Prostate gland (tissue), 2 donors: ENCODE measurements at regions not wholly inside any gene's neighbourhood (a gene's known extent, or its start where the extent isn't known, plus 50 kb on each side); places are given as distances from the start of the nearest gene placed in this dataset.

Experiments used
- DNase-seq: peaks from one replicate; pipeline ENCODE4 v3.0.0-alpha.2; 2019; ENCODE audit warnings: low spot score
- H3K27ac ChIP-seq, 2 donors: fragments of 200-600 bp; sonication (generic); 2 replicates each; pipeline ENCODE4 v1.5.1; 2017 to 2019
- H3K27me3 ChIP-seq: fragments of 200-600 bp; sonication (generic); replicated peaks from 2 replicates; pipeline ENCODE4 v1.5.1; 2019; ENCODE audit not compliant: insufficient read depth
- H3K36me3 ChIP-seq, 2 donors: fragments of 200-600 bp; sonication (generic); 1 replicate in 1 of 2; 2 replicates in 1 of 2; pipeline versions ENCODE4 v1.5.1 to v1.8.1; 2017 to 2019
- H3K4me1 ChIP-seq: fragments of 200-600 bp; sonication (generic); replicated peaks from 2 replicates; pipeline ENCODE4 v1.5.1; 2019
- H3K4me3 ChIP-seq, 2 donors: fragments of 200-600 bp; sonication (generic); 2 replicates each; pipeline ENCODE4 v1.5.1; 2017 to 2019
- H3K9me3 ChIP-seq: fragments of 200-600 bp; sonication (generic); 2 replicates; pipeline ENCODE4 v1.5.1; 2017
- POLR2A ChIP-seq: fragments of 450-650 bp; IDR thresholded peaks from one replicate; pipeline ENCODE4 v1.6.1; 2016; ENCODE audit warnings: antibody characterized with exemption, mild to moderate bottlenecking
- POLR2AphosphoS5 ChIP-seq: sonication (generic); formaldehyde crosslinking; IDR thresholded peaks from one replicate; pipeline ENCODE4 v1.6.1; 2017; ENCODE audit warnings: antibody characterized with exemption
- whole genome bisulfite sequencing: methylation state at CpG from one replicate; pipeline ENCODE4 v1.1.5; 2018; 5-methylcytosine and 5-hydroxymethylcytosine counted together
- intact Hi-C: fragments of 100-400 bp; cut with DNase I; formaldehyde crosslinking; loops from one replicate; pipeline ENCODE4 v1.14.2; 2022
- TF ChIP-seq, protein P1 (sequence below), 4 experiments: fragments of 200-600 bp in 2 of 4; fragments of 450-650 bp in 2 of 4; sonication (generic) in 2 of 4; IDR thresholded peaks; 1 replicate in 3 of 4; 2 replicates in 1 of 4; pipeline ENCODE4 v1.5.1; 2016 to 2019; ENCODE audit warnings: antibody characterized with exemption in 4 of 4, mild to moderate bottlenecking in 2 of 4, moderate library complexity in 2 of 4

DNA sequence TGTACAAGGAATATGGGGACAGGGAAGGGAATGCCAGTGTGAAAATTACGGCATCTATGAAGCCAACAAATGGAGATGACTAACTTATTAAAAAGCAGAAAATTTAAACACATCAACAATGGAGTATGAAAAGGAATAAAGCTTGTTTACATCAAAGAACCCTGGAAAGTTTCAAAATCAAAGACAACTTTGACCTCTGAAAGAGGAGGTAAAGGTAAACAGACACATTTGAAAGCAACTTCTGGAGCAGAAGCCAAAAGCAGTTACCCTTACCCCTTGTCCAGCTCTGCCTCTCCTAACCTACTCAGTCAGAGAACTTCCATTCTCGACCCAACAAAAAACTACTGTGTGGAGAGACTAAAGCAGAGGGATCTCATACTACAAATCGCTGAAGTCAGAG lies 184.3 kb downstream of the DUSP6 start:
- Histone ChIP-seq H3K36me3 (no peaks in the 10 kb centered on the region), H3K27ac (no peak overlapping the region), H3K4me1 (no peaks in the 10 kb centered on the region), H3K9me3 (no peaks in the 10 kb centered on the region), H3K27me3 (no peaks in the 10 kb centered on the region), H3K4me3 (no peak overlapping the region)
- TF ChIP-seq, protein P1, sequence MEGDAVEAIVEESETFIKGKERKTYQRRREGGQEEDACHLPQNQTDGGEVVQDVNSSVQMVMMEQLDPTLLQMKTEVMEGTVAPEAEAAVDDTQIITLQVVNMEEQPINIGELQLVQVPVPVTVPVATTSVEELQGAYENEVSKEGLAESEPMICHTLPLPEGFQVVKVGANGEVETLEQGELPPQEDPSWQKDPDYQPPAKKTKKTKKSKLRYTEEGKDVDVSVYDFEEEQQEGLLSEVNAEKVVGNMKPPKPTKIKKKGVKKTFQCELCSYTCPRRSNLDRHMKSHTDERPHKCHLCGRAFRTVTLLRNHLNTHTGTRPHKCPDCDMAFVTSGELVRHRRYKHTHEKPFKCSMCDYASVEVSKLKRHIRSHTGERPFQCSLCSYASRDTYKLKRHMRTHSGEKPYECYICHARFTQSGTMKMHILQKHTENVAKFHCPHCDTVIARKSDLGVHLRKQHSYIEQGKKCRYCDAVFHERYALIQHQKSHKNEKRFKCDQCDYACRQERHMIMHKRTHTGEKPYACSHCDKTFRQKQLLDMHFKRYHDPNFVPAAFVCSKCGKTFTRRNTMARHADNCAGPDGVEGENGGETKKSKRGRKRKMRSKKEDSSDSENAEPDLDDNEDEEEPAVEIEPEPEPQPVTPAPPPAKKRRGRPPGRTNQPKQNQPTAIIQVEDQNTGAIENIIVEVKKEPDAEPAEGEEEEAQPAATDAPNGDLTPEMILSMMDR (IDR thresholded peaks at IDR 0.05), result no peak
- TF ChIP-seq POLR2AphosphoS5, result no peak
- no peak for TF ChIP-seq POLR2A
- intact Hi-C loops, result no loop called here
- 85% methylated on average over 3 of the region's 3 CpGs for WGBS
- DNase-seq, result no peak

DNA sequence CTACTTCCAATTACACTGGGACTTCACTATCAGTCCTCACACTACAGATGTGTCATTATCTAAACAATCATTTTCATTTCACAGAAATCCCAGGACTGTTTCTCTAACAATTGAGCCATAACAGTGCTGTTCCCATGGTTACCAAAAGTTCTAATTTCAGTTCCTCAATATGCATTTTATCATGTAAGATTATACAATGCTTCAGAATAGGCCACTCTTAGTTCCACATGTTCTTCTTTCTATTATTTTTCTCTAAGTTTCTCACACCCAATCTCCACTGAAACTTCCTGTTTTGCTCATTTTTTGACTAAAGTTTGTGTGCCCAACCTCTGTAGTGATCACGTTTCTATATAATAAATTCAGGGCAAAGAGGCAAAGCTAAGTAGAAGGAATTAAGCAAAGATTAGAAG lies 185.8 kb downstream of the DUSP6 start:
- intact Hi-C loops, result no loop called here
- H3K27ac ChIP-seq, result no peak overlapping the region
- DNase-seq, result no peak
- H3K4me3 ChIP-seq, result no peak overlapping the region
- H3K4me1 ChIP-seq, result no peaks in the 10 kb centered on the region
- WGBS, result 61% methylated on average over 1 of the region's 1 CpG
- TF ChIP-seq, protein P1 (IDR thresholded peaks at IDR 0.05), result no peak
- TF ChIP-seq POLR2A (no peak), POLR2AphosphoS5 (no peak)
- H3K27me3 ChIP-seq, result no peaks in the 10 kb centered on the region
- H3K36me3 ChIP-seq, result no peaks in the 10 kb centered on the region
- no peaks in the 10 kb centered on the region for H3K9me3 ChIP-seq

DNA sequence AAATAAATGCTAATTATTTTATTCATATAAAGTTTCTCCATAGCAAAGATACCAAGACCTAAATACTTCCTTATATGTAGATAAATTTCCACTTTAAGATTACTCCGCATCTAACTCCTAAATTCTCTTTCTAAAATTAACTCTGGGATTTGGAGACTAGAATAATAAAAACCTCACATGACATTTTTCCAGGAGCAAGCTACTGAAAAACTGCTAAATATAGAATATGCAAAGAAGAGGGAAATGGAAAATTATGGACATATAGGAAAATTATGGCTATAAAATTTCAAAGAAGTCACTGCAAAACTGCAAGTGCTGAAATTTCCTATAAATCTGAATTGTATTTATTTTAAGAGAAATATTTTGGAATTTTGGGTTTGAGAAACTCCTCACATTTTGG lies 186.2 kb downstream of the DUSP6 start:
- no peak for TF ChIP-seq POLR2AphosphoS5
- TF ChIP-seq, protein P1 (IDR thresholded peaks at IDR 0.05), result no peak
- no peak for TF ChIP-seq POLR2A
- no peak overlapping the region for H3K27ac ChIP-seq
- DNase-seq, result no peak
- no peaks in the 10 kb centered on the region for H3K36me3 ChIP-seq
- no peak overlapping the region for H3K4me3 ChIP-seq
- WGBS, result 84% methylated on average over 1 of the region's 1 CpG
- no peaks in the 10 kb centered on the region for H3K9me3 ChIP-seq
- intact Hi-C loops, result no loop called here
- no peaks in the 10 kb centered on the region for H3K27me3 ChIP-seq
- H3K4me1 ChIP-seq, result no peaks in the 10 kb centered on the region

- Histone ChIP-seq H3K4me3 (no peak overlapping the region), H3K36me3 (no peaks in the 10 kb centered on the region), H3K9me3 (no peaks in the 10 kb centered on the region), H3K27me3 (no peaks in the 10 kb centered on the region), H3K27ac (no peak overlapping the region), H3K4me1 (no peaks in the 10 kb centered on the region)
- no peak for DNase-seq
- intact Hi-C loops, result no loop called here
- TF ChIP-seq POLR2A, result no peak
- TF ChIP-seq, protein P1 (IDR thresholded peaks at IDR 0.05), result no peak
- TF ChIP-seq POLR2AphosphoS5, result no peak
Observed at GRCh38 chr12:89165703-89166102, 186.6 kb downstream of the DUSP6 start.

- intact Hi-C loops, result no loop called here
- 46% methylated on average over 1 of the region's 1 CpG for WGBS
- Histone ChIP-seq H3K4me3 (no peak overlapping the region), H3K4me1 (no peaks in the 10 kb centered on the region), H3K36me3 (no peaks in the 10 kb centered on the region), H3K9me3 (no peaks in the 10 kb centered on the region), H3K27ac (no peak overlapping the region), H3K27me3 (no peaks in the 10 kb centered on the region)
- TF ChIP-seq POLR2A (no peak), POLR2AphosphoS5 (no peak)
- TF ChIP-seq, protein P1 (IDR thresholded peaks at IDR 0.05), result no peak
- no peak for DNase-seq
Observed at GRCh38 chr12:89163918-89164317, 188.4 kb downstream of the DUSP6 start.
